WTC11 (cell line): ENCODE measurements at regions not wholly inside any gene's neighbourhood (a gene's known extent, or its start where the extent isn't known, plus 50 kb on each side); places are given as distances from the start of the nearest gene placed in this dataset.

ENCODE experiments used
- ATF3 ChIP-seq: sonication (generic); formaldehyde crosslinking; conservative IDR thresholded peaks from 2 replicates; pipeline ENCODE4 v1.8.1; 2022; ENCODE audit warnings: mild to moderate bottlenecking, missing genetic modification reagents
- CREB1 ChIP-seq: sonication (generic); formaldehyde crosslinking; IDR thresholded peaks from 2 replicates; pipeline ENCODE4 v1.8.0; 2023; ENCODE audit warnings: mild to moderate bottlenecking, missing genetic modification reagents
- CTCF ChIP-seq: fragments of 200-600 bp; IDR thresholded peaks from 2 replicates; pipeline ENCODE4 v1.8.0; 2022; ENCODE audit warnings: antibody characterized with exemption
- FOXJ3 ChIP-seq: sonication (generic); formaldehyde crosslinking; IDR thresholded peaks from 2 replicates; pipeline ENCODE4 v1.9.0; 2021; ENCODE audit warnings: missing genetic modification reagents, mild to moderate bottlenecking, borderline replicate concordance
- SMAD4 ChIP-seq: sonication (generic); formaldehyde crosslinking; IDR thresholded peaks from 2 replicates; pipeline ENCODE4 v1.8.0; 2022; ENCODE audit warnings: mild to moderate bottlenecking, missing genetic modification reagents

- TF ChIP-seq SMAD4 (CRISPR knock-in tag) (no peak), CTCF (no peak), ATF3 (CRISPR knock-in tag) (no peak), CREB1 (CRISPR knock-in tag) (no peak), FOXJ3 (no peak)
Observed at GRCh38 chr22:49063545-49063890, 764.2 kb downstream of the BRD1 start.
